ENCODE measurements at regions not wholly inside any gene's neighbourhood (a gene's known extent, or its start where the extent isn't known, plus 50 kb on each side); places are given as distances from the start of the nearest gene placed in this dataset.

DNA sequence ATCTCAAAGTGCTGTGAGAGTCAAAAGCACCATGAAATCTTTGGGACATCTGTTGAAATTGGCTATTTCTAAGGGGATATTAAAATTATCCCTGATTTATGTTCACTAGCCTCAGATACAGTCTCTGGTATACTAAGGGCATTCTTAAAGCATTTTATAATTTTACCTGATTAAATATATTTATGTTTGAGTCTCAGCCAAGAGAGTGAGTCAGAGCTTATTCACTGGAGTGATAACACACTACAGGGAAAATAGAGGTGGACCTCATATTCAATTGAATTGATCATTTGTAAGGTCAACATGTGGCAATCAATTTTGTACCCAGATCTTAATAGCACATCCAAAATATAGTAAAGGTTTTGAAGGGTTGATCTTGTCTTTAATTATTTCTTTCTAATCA lies 733.6 kb downstream of the EPHA3 start:
- TF ChIP-seq POLR2AphosphoS5 (IDR thresholded peaks at IDR 0.05; ENCODE audit: low read depth, low read length) (no peak), TAF1 (IDR thresholded peaks at IDR 0.05; ENCODE audit: borderline replicate concordance, insufficient read depth, low read length) (no peak), SIN3A (IDR thresholded peaks at IDR 0.05; ENCODE audit: borderline replicate concordance, insufficient read depth, low read length) (no peak), FOXP2 (optimal IDR thresholded peaks at IDR 0.05; ENCODE audit: borderline replicate concordance, extremely low read depth, extremely low read length, insufficient read depth) (no peak)
- TF ChIP-seq, protein P1, sequence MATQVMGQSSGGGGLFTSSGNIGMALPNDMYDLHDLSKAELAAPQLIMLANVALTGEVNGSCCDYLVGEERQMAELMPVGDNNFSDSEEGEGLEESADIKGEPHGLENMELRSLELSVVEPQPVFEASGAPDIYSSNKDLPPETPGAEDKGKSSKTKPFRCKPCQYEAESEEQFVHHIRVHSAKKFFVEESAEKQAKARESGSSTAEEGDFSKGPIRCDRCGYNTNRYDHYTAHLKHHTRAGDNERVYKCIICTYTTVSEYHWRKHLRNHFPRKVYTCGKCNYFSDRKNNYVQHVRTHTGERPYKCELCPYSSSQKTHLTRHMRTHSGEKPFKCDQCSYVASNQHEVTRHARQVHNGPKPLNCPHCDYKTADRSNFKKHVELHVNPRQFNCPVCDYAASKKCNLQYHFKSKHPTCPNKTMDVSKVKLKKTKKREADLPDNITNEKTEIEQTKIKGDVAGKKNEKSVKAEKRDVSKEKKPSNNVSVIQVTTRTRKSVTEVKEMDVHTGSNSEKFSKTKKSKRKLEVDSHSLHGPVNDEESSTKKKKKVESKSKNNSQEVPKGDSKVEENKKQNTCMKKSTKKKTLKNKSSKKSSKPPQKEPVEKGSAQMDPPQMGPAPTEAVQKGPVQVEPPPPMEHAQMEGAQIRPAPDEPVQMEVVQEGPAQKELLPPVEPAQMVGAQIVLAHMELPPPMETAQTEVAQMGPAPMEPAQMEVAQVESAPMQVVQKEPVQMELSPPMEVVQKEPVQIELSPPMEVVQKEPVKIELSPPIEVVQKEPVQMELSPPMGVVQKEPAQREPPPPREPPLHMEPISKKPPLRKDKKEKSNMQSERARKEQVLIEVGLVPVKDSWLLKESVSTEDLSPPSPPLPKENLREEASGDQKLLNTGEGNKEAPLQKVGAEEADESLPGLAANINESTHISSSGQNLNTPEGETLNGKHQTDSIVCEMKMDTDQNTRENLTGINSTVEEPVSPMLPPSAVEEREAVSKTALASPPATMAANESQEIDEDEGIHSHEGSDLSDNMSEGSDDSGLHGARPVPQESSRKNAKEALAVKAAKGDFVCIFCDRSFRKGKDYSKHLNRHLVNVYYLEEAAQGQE (IDR thresholded peaks at IDR 0.05; ENCODE audit: insufficient read depth in 1 of 2, low read depth in 2 of 2, low read length in 2 of 2) = no peak

DNA sequence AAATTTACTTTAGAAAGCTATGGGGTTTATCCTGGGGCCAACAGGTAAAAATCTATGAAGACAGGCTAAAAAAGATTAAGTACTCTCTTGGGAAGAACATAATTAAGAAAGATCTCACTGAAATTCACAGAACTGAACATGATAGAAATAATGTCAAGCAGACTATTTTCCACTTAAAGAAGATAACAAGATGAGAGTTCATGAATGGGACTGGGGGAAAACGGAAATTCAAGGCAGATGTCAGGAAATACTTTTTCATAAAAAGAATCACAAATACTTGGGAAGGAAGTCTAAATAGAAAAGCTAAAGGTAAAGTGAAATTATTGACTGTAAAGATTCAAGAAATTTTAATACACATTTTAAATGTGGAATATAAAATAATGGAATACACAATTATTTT lies 737.6 kb downstream of the EPHA3 start:
- TF ChIP-seq, protein P1 (IDR thresholded peaks at IDR 0.05; ENCODE audit: insufficient read depth in 1 of 2, low read depth in 2 of 2, low read length in 2 of 2) = no peak
- TF ChIP-seq TAF1 (IDR thresholded peaks at IDR 0.05; ENCODE audit: borderline replicate concordance, insufficient read depth, low read length) = no peak

DNA sequence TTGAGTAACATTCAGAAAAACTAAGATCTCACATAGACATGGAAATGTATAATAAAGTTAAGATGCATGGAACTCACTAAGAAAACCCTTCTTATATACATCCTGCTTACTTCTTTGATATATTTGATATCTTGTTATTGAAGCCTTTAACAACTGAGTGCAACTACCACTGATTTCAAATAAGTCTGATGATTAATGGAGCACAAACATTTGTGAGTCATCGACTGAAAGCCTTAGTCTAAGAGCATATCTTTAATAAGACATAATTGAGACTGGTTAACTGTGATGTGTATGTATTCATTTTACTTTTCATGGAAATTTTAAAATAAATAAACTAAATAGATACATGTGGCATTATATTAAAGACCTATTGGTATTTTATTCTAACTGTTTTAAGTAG lies 740.5 kb downstream of the EPHA3 start:
- no peak for TF ChIP-seq FOXP2 (optimal IDR thresholded peaks at IDR 0.05; ENCODE audit: borderline replicate concordance, extremely low read depth, extremely low read length, insufficient read depth)
- TF ChIP-seq POLR2AphosphoS5 (IDR thresholded peaks at IDR 0.05; ENCODE audit: low read depth, low read length) = no peak
- no peak for TF ChIP-seq TAF1 (IDR thresholded peaks at IDR 0.05; ENCODE audit: borderline replicate concordance, insufficient read depth, low read length)
- no peak for TF ChIP-seq SIN3A (IDR thresholded peaks at IDR 0.05; ENCODE audit: borderline replicate concordance, insufficient read depth, low read length)
- TF ChIP-seq, protein P1 (IDR thresholded peaks at IDR 0.05; ENCODE audit: insufficient read depth in 1 of 2, low read depth in 2 of 2, low read length in 2 of 2) = no peak

DNA sequence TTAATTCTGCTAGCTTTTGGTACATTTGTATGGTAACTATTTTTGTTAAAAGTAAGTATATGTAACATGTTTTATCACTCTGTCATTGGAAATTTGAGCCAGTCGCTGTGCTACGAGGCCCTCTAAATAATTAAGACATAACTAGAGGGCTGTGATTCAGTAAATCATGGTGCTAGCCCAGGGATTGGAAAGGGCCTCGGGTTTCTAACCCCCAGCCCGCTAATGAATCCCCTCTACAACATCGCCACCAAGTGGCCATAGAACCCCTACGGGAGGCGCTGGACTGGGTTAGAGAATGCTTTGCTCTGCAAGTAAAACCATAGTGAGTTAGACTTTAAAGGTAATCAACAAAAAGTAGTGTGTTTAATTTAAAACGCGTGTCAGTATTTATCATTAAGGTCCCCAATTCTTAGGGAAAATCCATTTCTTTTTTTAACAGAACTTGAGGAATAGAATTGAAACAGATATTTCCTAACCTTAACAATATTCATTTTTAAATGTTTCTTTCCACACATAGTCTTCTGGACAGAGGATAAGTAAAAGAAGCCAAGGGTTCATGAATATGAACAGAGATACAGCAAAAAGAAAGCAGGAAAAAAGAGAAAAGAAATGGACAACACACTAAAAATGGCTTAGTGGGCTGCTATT lies 744.7 kb downstream of the EPHA3 start:
- TF ChIP-seq, protein P1 (IDR thresholded peaks at IDR 0.05; ENCODE audit: insufficient read depth in 1 of 2, low read depth in 2 of 2, low read length in 2 of 2) = no peak

DNA sequence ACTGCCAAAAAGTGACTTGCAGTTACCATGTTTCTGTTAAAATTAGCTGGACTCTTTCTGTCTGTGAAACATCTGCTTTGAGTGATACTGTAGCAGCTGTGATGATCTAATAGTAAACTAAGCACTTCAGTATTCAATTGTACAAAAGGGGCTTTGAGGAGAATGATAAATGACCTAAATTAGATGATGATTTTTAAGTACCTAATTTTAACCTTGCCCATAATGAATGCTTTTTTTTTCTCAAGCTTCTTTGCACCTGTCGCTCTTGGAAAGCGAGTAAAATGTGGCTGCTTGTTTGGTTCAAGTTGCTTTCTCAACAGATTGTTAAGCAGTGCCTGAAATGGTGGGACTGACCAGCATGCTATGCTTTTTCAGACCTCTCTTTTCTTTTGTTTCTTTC lies 752.3 kb downstream of the EPHA3 start:
- TF ChIP-seq TAF1 (IDR thresholded peaks at IDR 0.05; ENCODE audit: borderline replicate concordance, insufficient read depth, low read length) (no peak), FOXP2 (optimal IDR thresholded peaks at IDR 0.05; ENCODE audit: borderline replicate concordance, extremely low read depth, extremely low read length, insufficient read depth) (no peak), SIN3A (IDR thresholded peaks at IDR 0.05; ENCODE audit: borderline replicate concordance, insufficient read depth, low read length) (no peak), POLR2AphosphoS5 (IDR thresholded peaks at IDR 0.05; ENCODE audit: low read depth, low read length) (no peak)
- TF ChIP-seq, protein P1 (IDR thresholded peaks at IDR 0.05; ENCODE audit: insufficient read depth in 1 of 2, low read depth in 2 of 2, low read length in 2 of 2) = no peak
